ENCODE measurements at regions not wholly inside any gene's neighbourhood (a gene's known extent, or its start where the extent isn't known, plus 50 kb on each side); places are given as distances from the start of the nearest gene placed in this dataset.

DNA sequence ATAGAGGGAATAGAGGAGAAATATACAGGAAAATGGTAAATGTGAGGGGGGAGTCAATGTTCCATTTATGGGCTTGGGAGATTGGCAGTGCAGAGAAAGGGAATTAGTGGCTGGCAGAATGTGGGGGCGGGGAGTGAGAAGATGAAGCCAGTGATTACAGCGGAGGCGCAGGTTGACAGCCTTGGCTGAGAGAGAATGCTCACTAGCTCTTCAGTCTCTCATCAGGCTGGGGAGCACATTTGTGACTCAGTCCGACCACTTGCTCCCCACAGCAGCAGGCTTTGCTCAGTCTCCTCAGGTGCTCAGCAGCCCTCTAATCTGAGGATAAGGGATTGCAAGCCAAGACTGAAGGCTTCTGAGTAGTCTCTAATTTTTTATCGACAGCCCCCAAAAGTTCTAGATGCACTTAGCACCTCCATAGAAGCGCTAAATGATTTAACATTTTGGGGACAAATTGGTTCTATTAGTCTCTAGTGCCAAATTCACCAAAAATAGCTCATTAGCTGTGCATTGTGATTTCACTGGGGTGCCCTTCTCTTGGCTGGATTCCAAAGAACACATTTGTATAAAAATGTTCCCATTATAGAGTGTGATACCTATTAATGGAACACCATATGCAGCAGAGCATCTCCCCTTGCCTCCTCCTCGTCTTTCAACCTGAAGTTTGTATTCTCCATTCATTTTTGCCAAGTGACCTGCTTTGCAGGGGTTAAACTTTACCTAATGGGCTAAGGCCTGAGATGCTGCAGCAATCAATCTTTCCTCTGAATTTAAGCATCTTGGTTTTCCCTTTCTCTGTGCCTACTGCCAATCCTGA, 191.8 kb downstream of the ZNF326 start:
- no peak for DNase-seq (ENCODE audit: extremely low read depth, low read depth)
- TF ChIP-seq, protein P1, sequence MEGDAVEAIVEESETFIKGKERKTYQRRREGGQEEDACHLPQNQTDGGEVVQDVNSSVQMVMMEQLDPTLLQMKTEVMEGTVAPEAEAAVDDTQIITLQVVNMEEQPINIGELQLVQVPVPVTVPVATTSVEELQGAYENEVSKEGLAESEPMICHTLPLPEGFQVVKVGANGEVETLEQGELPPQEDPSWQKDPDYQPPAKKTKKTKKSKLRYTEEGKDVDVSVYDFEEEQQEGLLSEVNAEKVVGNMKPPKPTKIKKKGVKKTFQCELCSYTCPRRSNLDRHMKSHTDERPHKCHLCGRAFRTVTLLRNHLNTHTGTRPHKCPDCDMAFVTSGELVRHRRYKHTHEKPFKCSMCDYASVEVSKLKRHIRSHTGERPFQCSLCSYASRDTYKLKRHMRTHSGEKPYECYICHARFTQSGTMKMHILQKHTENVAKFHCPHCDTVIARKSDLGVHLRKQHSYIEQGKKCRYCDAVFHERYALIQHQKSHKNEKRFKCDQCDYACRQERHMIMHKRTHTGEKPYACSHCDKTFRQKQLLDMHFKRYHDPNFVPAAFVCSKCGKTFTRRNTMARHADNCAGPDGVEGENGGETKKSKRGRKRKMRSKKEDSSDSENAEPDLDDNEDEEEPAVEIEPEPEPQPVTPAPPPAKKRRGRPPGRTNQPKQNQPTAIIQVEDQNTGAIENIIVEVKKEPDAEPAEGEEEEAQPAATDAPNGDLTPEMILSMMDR (IDR thresholded peaks at IDR 0.05; ENCODE audit: low read depth, low read length, missing control alignments): no peak
- H3K4me3 ChIP-seq (replicated peaks; ENCODE audit: low read depth, low read length): no peak overlapping the region

DNA sequence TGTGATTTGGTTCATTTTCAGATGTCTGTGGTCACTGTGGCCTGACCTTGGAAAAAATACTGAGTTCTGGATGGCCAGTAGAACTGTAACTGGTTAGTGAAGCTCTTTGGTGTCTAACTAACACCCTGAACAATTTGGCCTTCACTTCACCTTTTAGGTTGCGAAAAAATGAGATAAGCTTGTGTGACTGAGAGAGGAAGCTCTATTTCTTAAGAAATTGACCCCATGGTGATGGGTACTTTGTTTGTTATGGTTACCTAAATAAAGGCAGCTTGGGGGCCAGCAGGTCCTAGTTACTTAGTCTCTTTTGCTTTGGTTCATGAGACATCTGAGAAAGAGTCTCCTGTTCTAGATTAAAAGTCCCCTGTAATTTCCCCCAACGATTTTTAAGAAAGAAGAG, 181.6 kb downstream of the ZNF326 start:
- TF ChIP-seq, protein P1 (IDR thresholded peaks at IDR 0.05; ENCODE audit: low read depth, low read length, missing control alignments): no peak
- DNase-seq (ENCODE audit: extremely low read depth, low read depth): no peak

DNA sequence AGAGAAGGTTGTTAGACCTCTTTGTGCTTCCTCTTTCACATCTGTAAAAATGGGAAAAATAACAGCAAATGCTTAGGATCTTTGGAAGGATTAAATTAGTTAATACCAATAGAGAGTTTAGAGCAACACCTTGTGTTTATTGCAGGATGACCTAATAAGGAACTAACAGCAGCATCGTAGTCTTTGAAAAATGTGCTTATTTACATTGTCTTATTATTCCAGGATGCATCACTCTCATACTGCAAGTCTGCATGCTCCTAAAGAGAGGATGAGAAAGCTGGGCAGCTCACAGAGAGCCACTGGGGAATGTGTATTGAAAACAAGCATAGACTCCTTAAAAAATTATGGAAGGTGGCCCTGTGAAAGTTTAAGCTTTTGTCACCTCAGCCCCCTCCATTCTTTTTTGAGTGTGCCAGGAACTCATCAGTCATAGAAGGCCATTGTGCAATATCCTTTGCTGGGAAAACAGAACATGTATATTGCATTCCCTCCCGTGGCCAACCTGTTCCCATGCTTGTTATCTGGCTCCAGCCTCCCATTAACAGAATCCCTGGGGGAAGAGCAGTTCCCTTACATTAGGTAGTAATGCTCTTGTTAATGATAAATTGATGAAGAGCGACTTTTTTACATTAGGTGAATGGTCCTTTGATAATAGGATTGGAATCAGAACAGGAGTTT, 180.7 kb downstream of the ZNF326 start:
- TF ChIP-seq, protein P1 (IDR thresholded peaks at IDR 0.05; ENCODE audit: low read depth, low read length, missing control alignments): no peak
- no peak overlapping the region for H3K4me3 ChIP-seq (replicated peaks; ENCODE audit: low read depth, low read length)
- no peak for DNase-seq (ENCODE audit: extremely low read depth, low read depth)

More for the DNA sequence above, 181.6 kb downstream of the ZNF326 start:
- H3K4me3 ChIP-seq (replicated peaks; ENCODE audit: low read depth, low read length): no peak overlapping the region

DNA sequence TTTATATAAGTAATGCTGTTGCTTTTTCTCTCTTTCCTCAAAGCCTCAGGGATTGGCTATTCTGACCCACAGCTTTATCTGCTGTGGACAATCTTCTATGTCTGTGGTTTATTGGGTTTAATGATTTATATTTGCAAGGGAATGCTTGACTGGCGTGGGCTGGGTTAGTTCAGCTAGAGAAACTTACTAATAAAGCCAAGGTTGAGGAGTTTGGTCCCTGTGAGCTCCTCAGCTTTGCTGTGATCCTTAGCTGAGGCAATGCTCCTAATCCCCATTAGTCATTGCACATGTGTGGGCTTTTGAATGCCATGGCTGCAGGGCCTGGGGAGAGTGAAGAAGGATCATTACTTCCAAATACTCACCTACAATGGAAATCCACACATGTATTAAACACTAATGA, 179.3 kb downstream of the ZNF326 start:
- DNase-seq (ENCODE audit: extremely low read depth, low read depth): no peak

DNA sequence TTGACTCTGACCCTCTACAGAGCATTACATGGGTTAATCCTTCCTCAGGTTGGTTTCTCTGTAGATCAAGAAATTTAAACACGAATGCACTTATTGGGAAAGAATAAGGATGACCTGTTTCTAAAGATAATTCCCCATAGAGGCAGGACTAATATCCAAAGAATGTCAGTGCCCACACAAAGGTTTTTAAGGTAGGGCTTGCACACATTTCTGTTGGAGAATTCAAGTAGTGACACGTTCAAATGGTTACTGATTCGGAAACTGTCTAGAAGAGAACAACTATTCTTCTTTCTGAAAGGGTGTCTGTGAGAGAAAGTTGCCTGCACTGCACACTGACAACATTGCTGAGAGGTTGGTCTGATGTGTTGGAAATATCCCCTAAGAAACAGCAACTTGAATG, 167.3 kb downstream of the ZNF326 start:
- DNase-seq (ENCODE audit: extremely low read depth, low read depth): no peak
- no peak overlapping the region for H3K4me3 ChIP-seq (replicated peaks; ENCODE audit: low read depth, low read length)
- TF ChIP-seq, protein P1 (IDR thresholded peaks at IDR 0.05; ENCODE audit: low read depth, low read length, missing control alignments): no peak

More for the DNA sequence above, 179.3 kb downstream of the ZNF326 start:
- H3K4me3 ChIP-seq (replicated peaks; ENCODE audit: low read depth, low read length): no peak overlapping the region
- TF ChIP-seq, protein P1 (IDR thresholded peaks at IDR 0.05; ENCODE audit: low read depth, low read length, missing control alignments): no peak

DNA sequence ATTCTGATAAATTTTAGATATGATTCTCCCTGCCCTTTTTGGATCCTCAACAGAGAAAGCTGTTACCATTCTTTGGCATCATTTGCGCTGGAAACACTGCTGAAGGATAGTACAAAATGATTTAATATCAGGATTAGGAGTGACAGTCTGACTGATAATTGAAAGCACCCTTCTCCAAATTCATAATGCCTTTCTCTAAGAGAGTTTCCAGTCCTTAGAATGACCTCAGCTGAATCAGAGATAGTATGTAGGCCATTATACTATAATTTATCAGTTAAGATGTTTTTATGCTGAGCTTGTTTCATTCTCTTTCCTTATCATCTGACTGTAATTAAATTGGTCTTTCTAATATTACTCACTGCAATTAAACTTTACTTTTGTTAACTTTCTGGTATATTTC, 166.7 kb downstream of the ZNF326 start:
- no peak for DNase-seq (ENCODE audit: extremely low read depth, low read depth)
- H3K4me3 ChIP-seq (replicated peaks; ENCODE audit: low read depth, low read length): no peak overlapping the region
- TF ChIP-seq, protein P1 (IDR thresholded peaks at IDR 0.05; ENCODE audit: low read depth, low read length, missing control alignments): no peak

Measured in HFF-Myc (cell line).